HEK293T (cell line): ENCODE measurements at regions not wholly inside any gene's neighbourhood (a gene's known extent, or its start where the extent isn't known, plus 50 kb on each side); places are given as distances from the start of the nearest gene placed in this dataset.

ENCODE experiments used
- ARNT ChIP-seq: fragments of 450-650 bp; IDR thresholded peaks from 2 replicates; pipeline ENCODE4 v1.6.1; 2017; ENCODE audit warnings: mild to moderate bottlenecking
- BHLHE40 ChIP-seq: fragments of 450-650 bp; IDR thresholded peaks from 2 replicates; pipeline ENCODE4 v1.6.1; 2016; ENCODE audit warnings: mild to moderate bottlenecking, moderate library complexity, borderline replicate concordance
- ELF4 ChIP-seq: fragments of 450-650 bp; IDR thresholded peaks from 2 replicates; pipeline ENCODE4 v1.6.1; 2017; ENCODE audit warnings: antibody characterized with exemption
- FOXA1 ChIP-seq: fragments of 450-650 bp; IDR thresholded peaks from 2 replicates; pipeline ENCODE4 v1.6.1; 2016; ENCODE audit warnings: mild to moderate bottlenecking
- FOXK2 ChIP-seq: fragments of 450-650 bp; IDR thresholded peaks from 2 replicates; pipeline ENCODE4 v1.6.1; 2016; ENCODE audit warnings: mild to moderate bottlenecking
- FOXM1 ChIP-seq: fragments of 450-650 bp; IDR thresholded peaks from 2 replicates; pipeline ENCODE4 v1.6.1; 2017; ENCODE audit warnings: mild to moderate bottlenecking, borderline replicate concordance
- HDGF ChIP-seq: fragments of 450-650 bp; IDR thresholded peaks from 2 replicates; pipeline ENCODE4 v1.6.1; 2017; ENCODE audit warnings: antibody characterized with exemption, borderline replicate concordance
- L3MBTL2 ChIP-seq: fragments of 450-650 bp; conservative IDR thresholded peaks from 2 replicates; pipeline ENCODE4 v1.6.1; 2016; ENCODE audit warnings: mild to moderate bottlenecking
- LEF1 ChIP-seq: fragments of 450-650 bp; IDR thresholded peaks from 2 replicates; pipeline ENCODE4 v1.6.1; 2017; ENCODE audit warnings: mild to moderate bottlenecking, borderline replicate concordance
- SP1 ChIP-seq: fragments of 450-650 bp; IDR thresholded peaks from 2 replicates; pipeline ENCODE4 v1.6.1; 2017
- SUZ12 ChIP-seq: fragments of 450-650 bp; IDR thresholded peaks from 2 replicates; pipeline ENCODE4 v1.6.1; 2016; ENCODE audit warnings: mild to moderate bottlenecking
- ZNF384 ChIP-seq: fragments of 450-650 bp; IDR thresholded peaks from 2 replicates; pipeline ENCODE4 v1.6.1; 2016
- TF ChIP-seq, protein P1 (sequence below): fragments of 450-650 bp; IDR thresholded peaks from 2 replicates; pipeline ENCODE4 v1.6.1; 2016

DNA sequence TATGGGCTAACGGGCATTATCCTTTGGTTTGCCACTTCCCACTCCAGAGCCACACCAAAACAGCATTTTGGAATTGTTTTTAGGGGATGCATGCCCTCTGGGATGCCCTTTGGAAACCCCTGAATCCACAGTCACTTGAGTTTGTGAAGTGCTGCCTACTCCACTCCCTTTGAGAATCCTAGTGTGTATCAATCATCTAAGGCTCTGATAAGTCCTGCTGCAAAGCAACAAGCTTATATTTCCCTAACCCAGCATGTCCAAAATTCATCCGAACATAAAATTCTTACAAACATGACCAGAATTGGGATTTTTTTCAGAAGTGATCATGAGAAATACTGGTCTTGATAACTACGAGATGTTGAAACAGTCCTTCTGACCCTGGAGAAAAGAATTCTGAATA is 387.9 kb downstream of the MN1 start:
- no peak for TF ChIP-seq FOXK2
- no peak for TF ChIP-seq FOXM1
- no peak for TF ChIP-seq ELF4
- TF ChIP-seq, protein P1, sequence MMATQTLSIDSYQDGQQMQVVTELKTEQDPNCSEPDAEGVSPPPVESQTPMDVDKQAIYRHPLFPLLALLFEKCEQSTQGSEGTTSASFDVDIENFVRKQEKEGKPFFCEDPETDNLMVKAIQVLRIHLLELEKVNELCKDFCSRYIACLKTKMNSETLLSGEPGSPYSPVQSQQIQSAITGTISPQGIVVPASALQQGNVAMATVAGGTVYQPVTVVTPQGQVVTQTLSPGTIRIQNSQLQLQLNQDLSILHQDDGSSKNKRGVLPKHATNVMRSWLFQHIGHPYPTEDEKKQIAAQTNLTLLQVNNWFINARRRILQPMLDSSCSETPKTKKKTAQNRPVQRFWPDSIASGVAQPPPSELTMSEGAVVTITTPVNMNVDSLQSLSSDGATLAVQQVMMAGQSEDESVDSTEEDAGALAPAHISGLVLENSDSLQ: no peak
- no peak for TF ChIP-seq ARNT
- no peak for TF ChIP-seq SP1
- TF ChIP-seq FOXA1: no peak
- no peak for TF ChIP-seq LEF1
- no peak for TF ChIP-seq HDGF
- no peak for TF ChIP-seq SUZ12
- no peak for TF ChIP-seq ZNF384
- no peak for TF ChIP-seq BHLHE40
- TF ChIP-seq L3MBTL2: no peak
